ENCODE measurements at regions not wholly inside any gene's neighbourhood (a gene's known extent, or its start where the extent isn't known, plus 50 kb on each side); places are given as distances from the start of the nearest gene placed in this dataset.

- 64 to 76% methylated on average over 5 of the region's 5 CpGs for WGBS, 2 donors
- DNase-seq = no peak
- H3K27ac ChIP-seq (ENCODE audit: low read depth in 1 of 2, low read length in 1 of 2) = no peak overlapping the region
These were observed 93.6 kb downstream of the SNRPE start for GRCh38 chr1:203954788-203955552.

GRCh38 chr1:203968761-203969160 is 104.2 kb upstream of the SOX13 start:
- WGBS, 2 donors = 65 to 73% methylated on average over 2 of the region's 2 CpGs
- Histone ChIP-seq H3K36me3 (ENCODE audit: control insufficient read depth in 4 of 4, insufficient read depth in 4 of 4, low read length in 4 of 4) (no peaks in the 10 kb centered on the region), H3K9ac (ENCODE audit: insufficient read depth in 1 of 2, low read length in 2 of 2) (no peak overlapping the region), H3K9me3 (ENCODE audit: control insufficient read depth in 4 of 4, insufficient read depth in 3 of 4, low read length in 3 of 4) (peaks cover 0 to 1% (median 0%) of the 10 kb centered on the region in 4 donors), H3K4me3 (no peak overlapping the region), H3K27me3 (ENCODE audit: control insufficient read depth in 3 of 3, insufficient read depth in 3 of 3, low read length in 2 of 3) (no peaks in the 10 kb centered on the region), H3K4me1 (ENCODE audit: control insufficient read depth in 5 of 5, insufficient read depth in 5 of 5, low read length in 5 of 5) (peaks cover 0 to 2% (median 0%) of the 10 kb centered on the region in 5 donors), H3K27ac (ENCODE audit: low read depth in 1 of 2, low read length in 1 of 2) (no peak overlapping the region)
- no peak for ATAC-seq (ENCODE audit: insufficient read depth, low FRiP score)
- no peak for DNase-seq
- TF ChIP-seq CTCF (IDR thresholded peaks at IDR 0.05; ENCODE audit: control extremely low read depth, extremely low read depth) = no peak

More at GRCh38 chr1:203954788-203955552, 93.6 kb downstream of the SNRPE start:
- H3K4me3 ChIP-seq = no peak overlapping the region
- no peak for ATAC-seq (ENCODE audit: insufficient read depth, low FRiP score)
- H3K27me3 ChIP-seq (ENCODE audit: control insufficient read depth in 3 of 3, insufficient read depth in 3 of 3, low read length in 2 of 3) = no peaks in the 10 kb centered on the region
- no peak for TF ChIP-seq CTCF (IDR thresholded peaks at IDR 0.05; ENCODE audit: control extremely low read depth, extremely low read depth)
- H3K36me3 ChIP-seq (ENCODE audit: control insufficient read depth in 4 of 4, insufficient read depth in 4 of 4, low read length in 4 of 4) = no peaks in the 10 kb centered on the region
- H3K4me1 ChIP-seq (ENCODE audit: control insufficient read depth in 5 of 5, insufficient read depth in 5 of 5, low read length in 5 of 5) = no peaks in the 10 kb centered on the region
- peaks cover 0 to 9% (median 3%) of the 10 kb centered on the region in 4 donors for H3K9me3 ChIP-seq (ENCODE audit: control insufficient read depth in 4 of 4, insufficient read depth in 3 of 4, low read length in 3 of 4)
- H3K9ac ChIP-seq (ENCODE audit: insufficient read depth in 1 of 2, low read length in 2 of 2) = no peak overlapping the region

GRCh38 chr1:203969846-203970245 is 103.1 kb upstream of the SOX13 start:
- DNase-seq = no peak
- WGBS, 2 donors = 83 to 85% methylated on average over 3 of the region's 3 CpGs

More at GRCh38 chr1:203969846-203970245, 103.1 kb upstream of the SOX13 start:
- Histone ChIP-seq H3K4me3 (no peak overlapping the region), H3K27ac (ENCODE audit: low read depth in 1 of 2, low read length in 1 of 2) (no peak overlapping the region), H3K9me3 (ENCODE audit: control insufficient read depth in 4 of 4, insufficient read depth in 3 of 4, low read length in 3 of 4) (peaks cover 0 to 5% (median 2%) of the 10 kb centered on the region in 4 donors), H3K36me3 (ENCODE audit: control insufficient read depth in 4 of 4, insufficient read depth in 4 of 4, low read length in 4 of 4) (no peaks in the 10 kb centered on the region), H3K4me1 (ENCODE audit: control insufficient read depth in 5 of 5, insufficient read depth in 5 of 5, low read length in 5 of 5) (peaks cover 0 to 2% (median 0%) of the 10 kb centered on the region in 5 donors), H3K9ac (ENCODE audit: insufficient read depth in 1 of 2, low read length in 2 of 2) (no peak overlapping the region), H3K27me3 (ENCODE audit: control insufficient read depth in 3 of 3, insufficient read depth in 3 of 3, low read length in 2 of 3) (no peaks in the 10 kb centered on the region)
- no peak for ATAC-seq (ENCODE audit: insufficient read depth, low FRiP score)
- TF ChIP-seq CTCF (IDR thresholded peaks at IDR 0.05; ENCODE audit: control extremely low read depth, extremely low read depth) = no peak

Measured in lung (tissue), 11 donors.